GM12891 (cell line): ENCODE measurements at regions not wholly inside any gene's neighbourhood (a gene's known extent, or its start where the extent isn't known, plus 50 kb on each side); places are given as distances from the start of the nearest gene placed in this dataset.

ENCODE experiments used
- PAX5 ChIP-seq: IDR thresholded peaks from 2 replicates; pipeline ENCODE4 v1.6.1; 2011; ENCODE audit warnings: low read length, moderate library complexity, mild to moderate bottlenecking; ENCODE audit not compliant: insufficient read depth, severe bottlenecking
- POLR2A ChIP-seq: IDR thresholded peaks from 2 replicates; pipeline ENCODE4 v1.6.1; 2011; ENCODE audit warnings: low read depth, low read length, control low read depth
- POLR2AphosphoS5 ChIP-seq: IDR thresholded peaks from 2 replicates; pipeline ENCODE4 v1.6.1; 2011; ENCODE audit warnings: low read depth, low read length, control low read depth
- SPI1 ChIP-seq: IDR thresholded peaks from 2 replicates; pipeline ENCODE4 v1.6.1; 2011; ENCODE audit warnings: low read depth, low read length, control low read depth
- TAF1 ChIP-seq: IDR thresholded peaks from 2 replicates; pipeline ENCODE4 v1.6.1; 2011; ENCODE audit warnings: low read depth, low read length, control low read depth

GRCh38 chr13:107834281-107834680, 381.1 kb downstream of the LIG4 start:
- TF ChIP-seq POLR2A, result no peak
- TF ChIP-seq TAF1, result no peak
- TF ChIP-seq POLR2AphosphoS5, result no peak
- no peak for TF ChIP-seq SPI1
- TF ChIP-seq PAX5, result no peak
